GM18868 (cell line): ENCODE measurements at regions not wholly inside any gene's neighbourhood (a gene's known extent, or its start where the extent isn't known, plus 50 kb on each side); places are given as distances from the start of the nearest gene placed in this dataset.

Experiments
- ATAC-seq: cut with Tn5 transposase; IDR thresholded peaks from one replicate; pipeline ENCODE4 v1.9.1; 2021; ENCODE audit warnings: mild to moderate bottlenecking, moderate library complexity; ENCODE audit not compliant: unreplicated experiment

GRCh38 chr14:35221462-35221861 is 70.7 kb upstream of the PSMA6 start:
- ATAC-seq = no peak

GRCh38 chr14:35222324-35222723 is 69.9 kb upstream of the PSMA6 start:
- ATAC-seq = no peak

GRCh38 chr14:35222872-35223466 is 69.2 kb upstream of the PSMA6 start:
- no peak for ATAC-seq

GRCh38 chr14:35223927-35224326 is 68.3 kb upstream of the PSMA6 start:
- no peak for ATAC-seq

DNA sequence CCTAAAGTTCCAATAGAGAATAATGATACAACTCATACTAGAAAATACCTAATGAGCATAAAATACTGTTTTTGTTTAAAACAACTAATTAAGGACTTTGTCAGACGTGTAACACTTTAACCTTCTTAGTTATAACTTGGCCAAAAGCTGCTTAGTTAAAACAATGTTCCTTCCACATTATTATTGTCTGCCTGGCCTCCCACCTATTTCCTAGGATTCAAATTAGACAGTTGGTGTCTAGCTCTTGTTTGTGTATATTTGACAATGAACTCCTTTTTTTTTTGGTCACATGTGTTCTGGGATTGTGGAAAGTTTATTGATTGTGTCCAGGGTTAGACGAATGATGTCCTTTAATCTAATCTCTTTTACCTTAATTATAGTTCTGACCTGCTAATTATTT is 67.6 kb upstream of the PSMA6 start:
- ATAC-seq = no peak

- peak; percentile 51 for ATAC-seq
Observed at GRCh38 chr14:35229084-35229791, 62.9 kb upstream of the PSMA6 start.

DNA sequence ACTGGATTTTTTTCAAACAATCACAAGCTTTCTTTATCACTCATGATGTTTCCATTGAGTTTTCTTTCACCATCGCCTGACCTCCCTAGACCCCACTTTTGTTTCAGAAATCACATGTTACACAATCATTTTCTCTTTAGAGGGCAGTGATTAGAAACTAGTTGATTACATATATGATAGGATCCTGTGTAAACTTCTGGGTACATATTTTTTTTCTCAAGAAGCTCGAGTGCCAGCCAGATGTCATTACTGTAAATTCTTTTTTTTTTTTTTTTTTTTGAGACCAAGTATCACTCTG is 62.4 kb upstream of the PSMA6 start:
- peak; percentile 16 for ATAC-seq

DNA sequence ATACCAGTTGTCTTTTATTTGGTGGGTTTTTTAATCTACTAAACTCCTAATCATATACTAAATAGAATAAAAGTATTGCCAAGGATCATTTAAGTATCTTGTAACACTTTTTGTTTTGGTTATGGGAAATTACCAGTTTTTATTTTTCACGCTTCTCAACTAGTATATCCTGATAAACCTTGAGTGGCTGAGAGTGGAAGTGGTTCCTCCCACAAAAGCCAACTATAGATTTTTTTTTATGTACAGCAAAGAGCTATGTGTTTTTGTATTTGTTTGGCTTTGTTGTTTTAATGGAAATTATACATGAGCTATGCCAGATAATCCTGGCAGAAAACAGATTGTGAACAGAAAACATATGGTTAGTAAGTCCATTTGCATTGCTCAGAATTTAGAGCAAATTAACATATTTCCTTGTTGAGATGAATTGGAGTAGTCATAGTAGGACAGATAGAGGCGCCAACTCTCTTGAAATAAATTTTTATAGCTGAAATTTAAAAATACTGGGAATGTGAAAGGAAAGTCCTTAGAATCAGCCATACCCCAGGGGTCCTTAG is 60.9 kb upstream of the PSMA6 start:
- ATAC-seq = no peak

GRCh38 chr14:35234012-35234805 is 58.0 kb upstream of the PSMA6 start:
- ATAC-seq = no peak

- ATAC-seq = no peak
Observed at GRCh38 chr14:35235840-35236239, 56.3 kb upstream of the PSMA6 start.

GRCh38 chr14:35236806-35237205 is 55.4 kb upstream of the PSMA6 start:
- no peak for ATAC-seq

DNA sequence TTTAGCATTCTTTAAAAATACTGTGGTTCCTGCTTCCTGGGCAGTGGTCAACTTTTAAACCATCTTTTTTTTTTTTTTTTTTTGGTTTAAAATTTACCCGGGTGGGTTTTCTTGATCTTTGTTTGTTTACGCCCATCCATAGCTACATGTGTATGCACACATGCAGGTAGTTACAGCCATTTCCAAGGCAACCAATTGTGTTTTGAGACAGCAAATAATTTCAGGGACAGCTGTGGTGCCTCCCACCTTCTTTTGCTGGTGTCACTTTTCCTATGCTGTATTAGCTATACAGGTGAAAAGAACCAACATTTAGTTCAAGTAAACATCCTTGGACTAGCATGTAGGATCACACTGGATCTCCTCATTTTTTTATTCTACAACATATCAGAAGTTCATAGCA is 52.0 kb upstream of the PSMA6 start:
- no peak for ATAC-seq
